ENCODE measurements at regions not wholly inside any gene's neighbourhood (a gene's known extent, or its start where the extent isn't known, plus 50 kb on each side); places are given as distances from the start of the nearest gene placed in this dataset.

DNA sequence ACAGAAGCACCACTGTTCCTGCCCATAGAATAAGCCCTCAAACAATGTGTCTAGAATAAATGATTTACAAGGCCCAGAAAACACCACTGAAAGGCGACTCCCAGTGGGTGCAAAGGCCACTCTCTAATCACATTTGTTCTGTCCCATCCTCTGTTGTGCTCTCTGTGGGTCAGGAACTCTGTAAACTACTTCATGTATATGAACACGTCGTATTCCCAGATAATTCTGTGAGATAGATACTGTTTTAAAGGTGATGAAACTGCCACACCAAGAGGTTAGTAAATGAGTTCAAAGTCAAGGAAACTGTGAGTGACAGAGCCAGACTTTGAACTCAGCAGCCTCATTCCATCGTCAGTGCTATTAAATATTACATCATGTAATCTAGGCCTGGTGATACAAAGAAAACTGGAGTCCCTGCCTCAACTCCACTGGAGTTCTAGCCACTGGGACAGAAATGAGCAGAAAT is 269.7 kb upstream of the DCC start:
- Histone ChIP-seq H3K4me3 (no peak overlapping the region), H3K27ac (no peak overlapping the region)
- no peak for DNase-seq (ENCODE audit: low spot score)
- TF ChIP-seq, protein P1, sequence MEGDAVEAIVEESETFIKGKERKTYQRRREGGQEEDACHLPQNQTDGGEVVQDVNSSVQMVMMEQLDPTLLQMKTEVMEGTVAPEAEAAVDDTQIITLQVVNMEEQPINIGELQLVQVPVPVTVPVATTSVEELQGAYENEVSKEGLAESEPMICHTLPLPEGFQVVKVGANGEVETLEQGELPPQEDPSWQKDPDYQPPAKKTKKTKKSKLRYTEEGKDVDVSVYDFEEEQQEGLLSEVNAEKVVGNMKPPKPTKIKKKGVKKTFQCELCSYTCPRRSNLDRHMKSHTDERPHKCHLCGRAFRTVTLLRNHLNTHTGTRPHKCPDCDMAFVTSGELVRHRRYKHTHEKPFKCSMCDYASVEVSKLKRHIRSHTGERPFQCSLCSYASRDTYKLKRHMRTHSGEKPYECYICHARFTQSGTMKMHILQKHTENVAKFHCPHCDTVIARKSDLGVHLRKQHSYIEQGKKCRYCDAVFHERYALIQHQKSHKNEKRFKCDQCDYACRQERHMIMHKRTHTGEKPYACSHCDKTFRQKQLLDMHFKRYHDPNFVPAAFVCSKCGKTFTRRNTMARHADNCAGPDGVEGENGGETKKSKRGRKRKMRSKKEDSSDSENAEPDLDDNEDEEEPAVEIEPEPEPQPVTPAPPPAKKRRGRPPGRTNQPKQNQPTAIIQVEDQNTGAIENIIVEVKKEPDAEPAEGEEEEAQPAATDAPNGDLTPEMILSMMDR (IDR thresholded peaks at IDR 0.05) = no peak

DNA sequence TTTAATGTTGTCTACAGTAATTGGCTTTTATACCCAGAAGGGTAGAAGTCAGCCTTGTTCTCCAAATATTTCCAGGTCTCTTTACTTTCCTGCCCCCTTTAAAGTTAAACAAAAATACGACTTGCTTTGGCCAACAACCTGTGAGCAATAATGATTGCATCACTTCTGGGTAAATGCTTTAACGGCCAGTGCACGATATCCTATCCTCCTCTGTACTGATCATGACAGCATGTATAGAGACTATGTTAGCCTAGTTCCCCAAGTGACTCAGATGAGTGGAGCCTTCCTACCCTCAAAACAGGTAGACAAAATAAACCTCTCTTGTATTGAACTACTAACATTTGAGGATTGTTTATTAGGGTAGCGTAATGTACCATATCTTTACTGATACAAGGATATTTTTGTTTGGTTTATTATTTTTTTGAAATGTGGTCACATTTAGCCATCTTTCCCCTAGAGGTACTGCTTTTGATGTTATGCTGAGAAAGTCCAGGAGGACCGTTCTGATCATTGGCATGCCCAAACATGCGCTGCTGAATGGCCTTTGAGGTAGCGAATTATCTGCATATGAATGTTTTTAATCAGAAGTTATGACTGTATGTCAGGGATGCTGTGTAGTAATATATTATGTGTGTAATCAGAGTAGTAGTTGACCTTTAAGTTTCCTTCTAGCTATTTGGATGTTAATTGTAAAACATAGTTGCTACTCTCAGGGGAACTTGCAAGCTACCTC is 262.6 kb upstream of the DCC start:
- Histone ChIP-seq H3K4me3 (no peak overlapping the region), H3K27ac (no peak overlapping the region)
- TF ChIP-seq, protein P1 (IDR thresholded peaks at IDR 0.05) = no peak
- no peak for DNase-seq (ENCODE audit: low spot score)

DNA sequence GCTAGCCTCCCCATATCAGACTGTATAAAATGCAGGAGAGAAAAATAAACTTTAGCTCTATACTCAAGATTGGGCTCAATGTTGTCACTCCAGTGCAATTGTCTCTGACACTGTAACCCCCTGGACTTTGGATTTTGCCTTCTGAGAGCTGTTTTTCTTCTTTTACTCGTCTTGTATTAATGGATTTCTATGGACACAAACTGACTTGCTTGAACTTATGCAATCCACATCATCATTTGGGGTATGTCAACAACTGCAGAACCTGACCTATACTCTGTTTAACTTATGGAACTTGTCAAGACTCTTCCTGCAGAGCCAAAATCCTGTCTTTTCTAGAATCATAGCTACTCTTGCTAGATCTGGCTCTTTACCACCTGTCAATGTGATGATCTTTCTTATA is 257.8 kb upstream of the DCC start:
- TF ChIP-seq, protein P1 (IDR thresholded peaks at IDR 0.05) = no peak
- no peak overlapping the region for H3K27ac ChIP-seq
- DNase-seq (ENCODE audit: low spot score) = no peak
- no peak overlapping the region for H3K4me3 ChIP-seq

DNA sequence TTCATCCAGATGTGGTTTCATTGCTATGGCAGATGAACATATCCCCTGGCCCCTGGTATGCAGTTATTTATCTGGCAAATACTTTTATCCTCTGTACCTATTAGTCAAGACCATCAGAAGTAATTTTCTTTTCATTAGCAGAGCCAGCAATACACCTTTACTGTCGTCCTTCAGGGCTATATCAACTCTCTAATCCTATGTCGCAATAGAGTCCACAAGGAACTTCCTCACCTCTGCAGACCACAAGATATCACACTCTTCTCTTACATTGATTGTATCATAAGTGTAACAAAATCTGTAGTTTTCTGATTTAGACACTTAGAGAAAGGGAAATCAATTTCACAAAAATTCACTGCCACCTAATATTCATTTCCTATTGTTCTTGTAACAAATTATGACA is 252.9 kb upstream of the DCC start:
- DNase-seq (ENCODE audit: low spot score) = no peak
- H3K4me3 ChIP-seq = no peak overlapping the region
- TF ChIP-seq, protein P1 (IDR thresholded peaks at IDR 0.05) = no peak
- H3K27ac ChIP-seq = no peak overlapping the region

DNA sequence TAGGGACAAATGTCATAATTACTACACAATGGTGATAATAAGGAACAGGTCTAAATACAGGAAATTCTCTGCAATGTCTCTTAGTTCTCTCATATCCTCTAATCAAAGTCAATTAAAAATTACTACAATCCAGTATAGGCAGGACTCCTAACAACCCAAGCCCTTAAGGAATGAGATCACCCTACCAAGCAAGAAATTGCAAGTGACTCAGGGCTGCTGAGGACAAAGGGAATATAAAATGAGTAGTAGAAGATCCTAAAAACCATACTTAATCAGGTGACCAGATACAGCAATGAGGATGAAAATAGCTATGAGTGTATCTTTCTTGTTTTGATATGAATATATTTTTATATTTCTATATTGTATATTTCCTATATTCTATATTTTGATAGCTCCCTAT is 250.0 kb upstream of the DCC start:
- DNase-seq (ENCODE audit: low spot score) = no peak
- Histone ChIP-seq H3K27ac (no peak overlapping the region), H3K4me3 (no peak overlapping the region)
- TF ChIP-seq, protein P1 (IDR thresholded peaks at IDR 0.05) = no peak

DNA sequence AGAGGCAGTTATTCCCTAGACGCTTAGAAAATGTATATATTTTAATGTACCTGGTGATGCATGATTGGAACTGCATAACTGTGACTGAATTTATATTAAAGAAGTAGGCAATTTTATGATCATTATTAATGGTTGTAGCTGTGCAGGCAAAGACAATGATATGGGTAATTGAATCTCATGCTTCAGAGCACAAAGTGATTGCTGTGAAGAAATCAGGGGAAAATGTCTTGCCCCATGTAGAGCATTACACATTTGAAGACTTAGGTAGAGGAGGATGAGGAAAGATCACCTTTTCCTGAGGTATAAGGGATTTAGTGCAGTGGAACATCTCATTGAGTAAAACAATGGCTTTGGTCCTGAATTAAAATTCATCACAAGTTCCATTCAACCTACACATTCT is 246.8 kb upstream of the DCC start:
- DNase-seq (ENCODE audit: low spot score) = no peak
- TF ChIP-seq, protein P1 (IDR thresholded peaks at IDR 0.05) = no peak
- Histone ChIP-seq H3K4me3 (no peak overlapping the region), H3K27ac (no peak overlapping the region)

DNA sequence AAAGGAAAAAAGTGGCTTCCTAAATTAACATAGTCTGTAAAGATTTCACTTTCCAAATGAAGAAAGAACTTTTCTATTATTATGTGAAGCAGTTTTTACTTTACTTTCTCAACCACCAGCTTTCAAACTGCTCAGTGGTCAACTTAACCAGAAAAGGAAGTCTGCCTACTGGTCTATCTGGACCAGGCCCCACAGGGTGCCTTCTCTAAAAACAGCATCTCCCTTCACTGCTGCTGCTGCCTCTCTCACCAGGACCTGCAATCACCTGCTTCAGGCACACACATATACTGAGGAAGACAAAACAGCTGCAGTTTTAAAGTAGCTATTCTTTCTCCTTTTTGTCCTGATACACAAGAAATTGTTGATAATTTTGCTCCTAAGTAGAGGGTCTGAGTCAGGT is 221.3 kb upstream of the DCC start:
- no peak overlapping the region for H3K4me3 ChIP-seq
- no peak for DNase-seq (ENCODE audit: low spot score)
- no peak overlapping the region for H3K27ac ChIP-seq
- TF ChIP-seq, protein P1 (IDR thresholded peaks at IDR 0.05) = no peak

Data from coronary artery (tissue), 2 donors.